NCI-H1436 (cell line): ENCODE measurements at regions not wholly inside any gene's neighbourhood (a gene's known extent, or its start where the extent isn't known, plus 50 kb on each side); places are given as distances from the start of the nearest gene placed in this dataset.
"Not testable (repeated sequence)": the region's sequence is repeated elsewhere in the genome, so short reads cannot be mapped to it uniquely, and the experiment has no call there.

Experiments
- DNase-seq: peaks from one replicate; lab custom pipeline; 2025; lab: John Stamatoyannopoulos, UW

- no peak for DNase-seq
These were observed 112.5 kb upstream of the PRSS1 start for GRCh38 chr7:142636751-142637150.

DNA sequence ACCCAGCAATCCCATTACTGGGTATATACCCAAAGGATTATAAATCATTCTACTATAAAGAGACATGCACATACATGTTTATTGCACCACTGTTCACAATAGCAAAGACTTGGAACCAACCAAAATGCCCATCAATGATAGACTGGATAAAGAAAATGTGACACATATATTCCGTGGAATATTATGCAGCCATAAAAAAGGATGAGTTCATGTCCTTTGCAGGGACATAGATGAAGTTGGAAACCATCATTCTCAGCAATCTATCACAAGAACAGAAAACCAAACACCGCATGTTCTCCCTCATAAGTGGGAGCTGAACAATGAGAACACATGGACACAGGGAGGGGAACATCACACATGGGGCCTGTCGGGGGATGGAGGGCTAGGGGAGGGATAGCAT, 113.2 kb upstream of the PRSS1 start:
- DNase-seq = not testable (repeated sequence)

DNA sequence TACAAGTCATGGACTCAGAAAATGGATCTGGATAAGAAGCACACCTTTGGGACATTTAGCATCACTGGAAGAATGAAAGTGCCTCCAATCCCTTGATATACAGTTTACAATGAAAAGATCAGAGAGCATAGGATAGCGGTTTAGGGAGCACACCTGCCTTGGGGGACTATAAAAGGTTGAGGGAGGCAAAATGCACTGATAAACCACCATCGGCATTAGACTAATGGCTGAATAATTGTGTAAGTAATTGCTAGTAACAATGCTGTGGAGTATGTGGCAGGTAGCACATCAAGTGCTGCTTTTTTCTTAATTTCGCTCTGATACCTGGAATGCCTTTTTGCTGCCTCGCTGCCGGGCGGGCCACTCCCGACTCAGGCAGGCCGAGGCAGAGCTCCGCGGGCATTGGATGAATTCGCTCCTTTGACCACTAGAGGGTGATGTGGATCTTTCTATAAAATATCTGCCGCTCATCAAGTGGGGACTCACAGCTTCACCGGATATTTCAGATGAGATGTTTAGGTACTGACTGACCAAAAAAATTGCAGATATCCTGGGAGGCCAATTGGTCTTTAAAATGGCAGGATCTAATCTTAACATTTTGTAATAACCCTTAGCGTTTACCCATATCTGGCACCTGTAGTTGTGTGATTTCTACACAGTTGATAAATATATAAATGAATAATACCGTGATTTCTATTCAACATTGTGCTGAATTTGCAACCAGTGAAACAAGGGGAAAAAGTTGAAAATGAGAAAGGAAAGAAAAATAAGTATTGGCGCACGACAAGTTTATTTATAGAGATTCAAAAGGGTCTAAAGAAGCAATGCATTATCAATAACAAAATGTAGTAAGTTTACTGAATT, 116.8 kb upstream of the PRSS1 start:
- DNase-seq = peak; percentile 16

- no peak for DNase-seq
These were observed 119.5 kb upstream of the PRSS1 start for GRCh38 chr7:142629588-142630260.

GRCh38 chr7:142628945-142629344, 120.3 kb upstream of the PRSS1 start:
- DNase-seq = no peak

GRCh38 chr7:142627223-142627622, 122.0 kb upstream of the PRSS1 start:
- not testable (repeated sequence) for DNase-seq

DNA sequence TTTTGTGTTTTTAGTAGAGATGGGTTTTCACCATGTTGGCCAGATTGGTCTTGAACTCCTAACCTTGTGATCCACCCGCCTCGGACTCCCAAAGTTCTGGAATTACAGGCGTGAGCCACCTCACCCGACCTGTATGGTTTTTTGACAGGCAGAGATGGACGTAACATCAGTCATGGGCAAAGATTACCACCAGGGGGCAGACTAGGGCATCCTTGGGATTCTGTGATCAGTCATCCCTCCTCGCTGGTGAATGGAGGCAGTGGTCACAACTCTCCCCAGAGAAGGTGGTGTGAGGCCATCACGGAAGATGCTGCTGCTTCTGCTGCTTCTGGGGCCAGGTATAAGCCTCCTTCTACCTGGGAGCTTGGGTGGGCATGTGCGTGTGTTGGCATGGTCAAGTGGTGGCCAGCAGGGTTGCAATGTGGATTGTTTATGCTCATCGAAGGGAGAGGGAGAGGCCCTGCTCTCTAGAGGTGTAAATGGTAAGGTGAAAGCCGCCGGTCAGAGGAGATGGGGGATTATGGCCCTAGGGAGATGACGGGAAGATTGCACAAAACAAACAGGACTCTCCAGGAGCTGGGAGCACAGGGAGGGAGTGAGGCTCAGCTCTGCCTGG, 122.7 kb upstream of the PRSS1 start:
- peak; percentile 3 for DNase-seq

GRCh38 chr7:142625216-142625615, 124.1 kb upstream of the PRSS1 start:
- not testable (repeated sequence) for DNase-seq

DNA sequence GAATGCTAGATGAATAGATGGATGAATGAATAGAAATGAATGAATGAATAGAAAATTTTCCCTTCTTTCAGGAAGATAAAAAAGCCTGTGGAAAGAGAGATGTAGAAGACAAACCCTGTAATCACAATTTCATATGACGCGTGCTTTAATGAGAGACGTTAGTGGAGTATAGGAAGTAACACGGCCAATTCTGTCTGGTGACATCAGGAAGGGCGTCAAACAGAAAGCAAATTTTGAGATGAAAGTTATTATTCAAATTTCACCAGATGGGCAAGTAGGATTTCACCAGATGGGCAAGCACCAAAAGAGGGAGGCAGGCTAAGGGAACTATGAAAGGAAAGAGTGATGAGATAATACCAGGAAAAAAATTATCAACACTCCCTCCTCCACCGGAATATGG, 128.9 kb upstream of the PRSS1 start:
- DNase-seq = no peak

DNA sequence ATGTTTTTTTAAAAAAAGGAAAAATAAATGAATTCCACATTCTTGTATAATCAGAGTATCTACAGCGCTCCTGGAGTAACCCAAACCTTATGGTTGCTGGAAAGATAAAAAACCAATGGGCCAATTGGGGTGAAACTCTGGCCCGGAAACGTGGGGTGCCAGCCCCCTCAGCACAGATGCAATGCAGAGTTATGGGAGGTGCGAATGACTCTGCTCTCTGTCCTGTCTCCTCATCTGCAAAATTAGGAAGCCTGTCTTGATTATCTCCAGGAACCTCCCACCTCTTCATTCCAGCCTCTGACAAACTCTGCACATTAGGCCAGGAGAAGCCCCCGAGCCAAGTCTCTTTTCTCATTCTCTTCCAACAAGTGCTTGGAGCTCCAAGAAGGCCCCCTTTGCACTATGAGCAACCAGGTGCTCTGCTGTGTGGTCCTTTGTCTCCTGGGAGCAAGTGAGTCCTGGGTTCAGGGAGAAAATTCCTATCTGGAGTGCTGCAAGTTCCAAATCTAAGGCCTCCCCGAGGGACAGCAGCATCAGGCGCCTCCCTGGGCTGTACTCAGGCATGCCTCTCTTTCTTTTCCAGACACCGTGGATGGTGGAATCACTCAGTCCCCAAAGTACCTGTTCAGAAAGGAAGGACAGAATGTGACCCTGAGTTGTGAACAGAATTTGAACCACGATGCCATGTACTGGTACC, 130.5 kb upstream of the PRSS1 start:
- DNase-seq = no peak

DNA sequence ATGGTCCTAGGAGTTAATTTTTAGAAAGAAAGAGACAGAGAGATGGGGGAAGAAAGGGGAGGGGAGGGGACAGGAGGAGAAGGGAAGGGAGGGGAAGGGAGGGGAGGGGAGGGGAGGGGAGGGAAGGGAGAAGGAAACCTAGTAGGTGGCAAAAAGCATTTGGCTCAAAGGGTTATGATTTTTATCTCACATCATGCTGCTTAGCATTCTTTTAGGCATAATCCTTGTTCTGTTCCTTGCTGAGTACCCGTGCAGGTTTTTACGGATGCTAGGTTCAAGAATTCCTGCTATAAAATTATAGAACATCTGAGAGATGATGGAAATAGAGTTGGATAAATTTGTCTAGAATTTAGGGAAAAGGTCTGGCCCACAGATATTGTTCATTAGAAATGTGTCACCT, 132.4 kb upstream of the PRSS1 start:
- no peak for DNase-seq

- no peak for DNase-seq
These were observed 133.1 kb upstream of the PRSS1 start for GRCh38 chr7:142616121-142616643.

DNA sequence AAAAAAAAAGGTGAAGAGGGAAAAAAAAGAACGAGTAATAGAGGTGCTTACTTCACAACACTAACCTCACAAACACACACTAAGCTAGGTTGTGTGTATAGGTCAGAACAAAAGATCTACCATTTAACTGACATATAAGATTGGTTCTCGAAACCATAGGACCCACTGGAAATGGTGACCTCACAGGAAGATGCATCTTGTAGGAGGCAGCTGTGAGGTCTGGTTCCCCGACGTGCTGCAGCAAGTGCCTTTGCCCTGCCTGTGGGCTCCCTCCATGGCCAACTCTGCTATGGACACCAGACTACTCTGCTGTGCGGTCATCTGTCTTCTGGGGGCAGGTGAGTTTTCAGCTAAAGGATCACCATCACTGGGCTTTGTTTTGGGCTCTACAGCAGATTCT, 133.8 kb upstream of the PRSS1 start:
- DNase-seq = no peak

GRCh38 chr7:142614116-142614515, 135.2 kb upstream of the PRSS1 start:
- DNase-seq = no peak

- DNase-seq = no peak
These were observed 136.9 kb upstream of the PRSS1 start for GRCh38 chr7:142612237-142612881.

GRCh38 chr7:142611566-142612236, 137.6 kb upstream of the PRSS1 start:
- DNase-seq = no peak

GRCh38 chr7:142608630-142609428, 140.4 kb upstream of the PRSS1 start:
- no peak for DNase-seq

- no peak for DNase-seq
These were observed 141.9 kb upstream of the PRSS1 start for GRCh38 chr7:142607351-142607750.

DNA sequence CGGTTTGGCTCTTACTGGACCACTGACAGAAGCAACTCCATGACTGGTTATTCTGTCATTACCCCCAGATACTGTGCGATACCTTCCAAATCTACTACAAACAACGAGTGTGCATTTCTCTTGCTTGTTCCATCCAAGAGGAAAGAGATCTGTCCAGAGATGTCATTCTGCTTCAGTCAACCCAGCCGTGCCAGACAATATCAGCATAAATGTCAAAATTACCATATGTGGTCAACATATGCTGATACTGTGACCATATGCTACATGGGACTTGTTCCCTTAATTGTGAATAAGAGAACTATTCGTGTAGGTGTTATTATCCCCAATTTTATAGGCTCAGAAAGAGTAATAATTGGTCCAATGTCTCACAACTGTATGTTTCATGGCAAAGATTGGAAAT, 143.2 kb upstream of the PRSS1 start:
- DNase-seq = no peak

- no peak for DNase-seq
These were observed 144.6 kb upstream of the PRSS1 start for GRCh38 chr7:142604671-142605070.
